ENCODE measurements at regions not wholly inside any gene's neighbourhood (a gene's known extent, or its start where the extent isn't known, plus 50 kb on each side); places are given as distances from the start of the nearest gene placed in this dataset.

DNA sequence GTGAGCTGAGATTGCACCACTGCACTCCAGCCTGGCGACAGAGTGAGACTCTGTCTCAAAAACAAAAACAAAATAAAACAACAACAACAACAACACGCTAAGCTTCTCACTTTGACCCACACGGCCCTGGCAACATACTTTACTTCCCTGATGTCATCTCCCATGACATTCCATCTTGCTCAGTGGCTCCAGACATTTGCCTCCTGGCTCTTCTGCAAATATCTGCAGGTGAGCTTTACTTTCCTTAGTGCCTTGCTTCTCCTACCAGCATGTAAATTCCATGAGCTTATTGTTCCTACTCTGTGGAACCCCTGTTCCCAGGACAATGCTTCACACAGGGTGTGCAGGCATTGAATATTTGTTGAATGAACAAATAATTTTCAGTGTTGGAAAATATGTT, 205.6 kb upstream of the TMTC4 start:
- TF ChIP-seq, protein P1, sequence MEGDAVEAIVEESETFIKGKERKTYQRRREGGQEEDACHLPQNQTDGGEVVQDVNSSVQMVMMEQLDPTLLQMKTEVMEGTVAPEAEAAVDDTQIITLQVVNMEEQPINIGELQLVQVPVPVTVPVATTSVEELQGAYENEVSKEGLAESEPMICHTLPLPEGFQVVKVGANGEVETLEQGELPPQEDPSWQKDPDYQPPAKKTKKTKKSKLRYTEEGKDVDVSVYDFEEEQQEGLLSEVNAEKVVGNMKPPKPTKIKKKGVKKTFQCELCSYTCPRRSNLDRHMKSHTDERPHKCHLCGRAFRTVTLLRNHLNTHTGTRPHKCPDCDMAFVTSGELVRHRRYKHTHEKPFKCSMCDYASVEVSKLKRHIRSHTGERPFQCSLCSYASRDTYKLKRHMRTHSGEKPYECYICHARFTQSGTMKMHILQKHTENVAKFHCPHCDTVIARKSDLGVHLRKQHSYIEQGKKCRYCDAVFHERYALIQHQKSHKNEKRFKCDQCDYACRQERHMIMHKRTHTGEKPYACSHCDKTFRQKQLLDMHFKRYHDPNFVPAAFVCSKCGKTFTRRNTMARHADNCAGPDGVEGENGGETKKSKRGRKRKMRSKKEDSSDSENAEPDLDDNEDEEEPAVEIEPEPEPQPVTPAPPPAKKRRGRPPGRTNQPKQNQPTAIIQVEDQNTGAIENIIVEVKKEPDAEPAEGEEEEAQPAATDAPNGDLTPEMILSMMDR (conservative IDR thresholded peaks at IDR 0.05; ENCODE audit: low read depth in 2 of 2): no peak
- TF ChIP-seq, protein P2, sequence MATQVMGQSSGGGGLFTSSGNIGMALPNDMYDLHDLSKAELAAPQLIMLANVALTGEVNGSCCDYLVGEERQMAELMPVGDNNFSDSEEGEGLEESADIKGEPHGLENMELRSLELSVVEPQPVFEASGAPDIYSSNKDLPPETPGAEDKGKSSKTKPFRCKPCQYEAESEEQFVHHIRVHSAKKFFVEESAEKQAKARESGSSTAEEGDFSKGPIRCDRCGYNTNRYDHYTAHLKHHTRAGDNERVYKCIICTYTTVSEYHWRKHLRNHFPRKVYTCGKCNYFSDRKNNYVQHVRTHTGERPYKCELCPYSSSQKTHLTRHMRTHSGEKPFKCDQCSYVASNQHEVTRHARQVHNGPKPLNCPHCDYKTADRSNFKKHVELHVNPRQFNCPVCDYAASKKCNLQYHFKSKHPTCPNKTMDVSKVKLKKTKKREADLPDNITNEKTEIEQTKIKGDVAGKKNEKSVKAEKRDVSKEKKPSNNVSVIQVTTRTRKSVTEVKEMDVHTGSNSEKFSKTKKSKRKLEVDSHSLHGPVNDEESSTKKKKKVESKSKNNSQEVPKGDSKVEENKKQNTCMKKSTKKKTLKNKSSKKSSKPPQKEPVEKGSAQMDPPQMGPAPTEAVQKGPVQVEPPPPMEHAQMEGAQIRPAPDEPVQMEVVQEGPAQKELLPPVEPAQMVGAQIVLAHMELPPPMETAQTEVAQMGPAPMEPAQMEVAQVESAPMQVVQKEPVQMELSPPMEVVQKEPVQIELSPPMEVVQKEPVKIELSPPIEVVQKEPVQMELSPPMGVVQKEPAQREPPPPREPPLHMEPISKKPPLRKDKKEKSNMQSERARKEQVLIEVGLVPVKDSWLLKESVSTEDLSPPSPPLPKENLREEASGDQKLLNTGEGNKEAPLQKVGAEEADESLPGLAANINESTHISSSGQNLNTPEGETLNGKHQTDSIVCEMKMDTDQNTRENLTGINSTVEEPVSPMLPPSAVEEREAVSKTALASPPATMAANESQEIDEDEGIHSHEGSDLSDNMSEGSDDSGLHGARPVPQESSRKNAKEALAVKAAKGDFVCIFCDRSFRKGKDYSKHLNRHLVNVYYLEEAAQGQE (IDR thresholded peaks at IDR 0.05; ENCODE audit: unreplicated experiment): no peak
- TF ChIP-seq EZH2 (IDR thresholded peaks at IDR 0.05; ENCODE audit: low read depth, unreplicated experiment): no peak
- no peak for TF ChIP-seq EZH2phosphoT487 (IDR thresholded peaks at IDR 0.05; ENCODE audit: unreplicated experiment)
- no peak for TF ChIP-seq CREB1 (CRISPR knock-in tag; IDR thresholded peaks at IDR 0.05; ENCODE audit: low read depth)

Data from GM23338 (cell line).